H9 (cell line): ENCODE measurements at regions not wholly inside any gene's neighbourhood (a gene's known extent, or its start where the extent isn't known, plus 50 kb on each side); places are given as distances from the start of the nearest gene placed in this dataset.

ENCODE experiments used
- DNase-seq: peaks from one replicate; pipeline ENCODE4 v3.0.0-alpha.2; 2017
- H2AFZ ChIP-seq: one replicate; pipeline ENCODE4 v1.6.1; 2013; ENCODE audit warnings: mild to moderate bottlenecking, low read length, control low read depth, moderate library complexity
- H2AK5ac ChIP-seq: 2 replicates; pipeline ENCODE4 v1.6.1; 2013; ENCODE audit warnings: low read length, control low read depth, mixed read lengths; ENCODE audit not compliant: insufficient read length
- H2BK120ac ChIP-seq: one replicate; pipeline ENCODE4 v1.6.1; 2013; ENCODE audit warnings: low read depth, mild to moderate bottlenecking, low read length, control low read depth, inconsistent platforms; ENCODE audit not compliant: poor library complexity, severe bottlenecking
- H2BK12ac ChIP-seq: 2 replicates; pipeline ENCODE4 v1.6.1; 2013; ENCODE audit warnings: low read length, control low read depth, mixed read lengths, low read depth; ENCODE audit not compliant: insufficient read length
- H2BK15ac ChIP-seq: 2 replicates; pipeline ENCODE4 v1.6.1; 2013; ENCODE audit warnings: low read depth, low read length, control low read depth
- H2BK20ac ChIP-seq: one replicate; pipeline ENCODE4 v1.6.1; 2013; ENCODE audit warnings: low read depth, mild to moderate bottlenecking, low read length, control low read depth, inconsistent platforms; ENCODE audit not compliant: poor library complexity, severe bottlenecking
- H2BK5ac ChIP-seq: 2 replicates; pipeline ENCODE4 v1.6.1; 2013; ENCODE audit warnings: low read length, control low read depth, mixed read lengths; ENCODE audit not compliant: insufficient read length
- H3K14ac ChIP-seq: 2 replicates; pipeline ENCODE4 v1.6.1; 2013; ENCODE audit warnings: low read length, control low read depth; ENCODE audit not compliant: insufficient read depth
- H3K18ac ChIP-seq: 2 replicates; pipeline ENCODE4 v1.6.1; 2013; ENCODE audit warnings: low read depth, mild to moderate bottlenecking, mixed read lengths, low read length, control low read depth; ENCODE audit not compliant: insufficient read length
- H3K23ac ChIP-seq: 2 replicates; pipeline ENCODE4 v1.6.1; 2013; ENCODE audit warnings: low read length, control low read depth, mixed read lengths, low read depth; ENCODE audit not compliant: insufficient read length
- H3K23me2 ChIP-seq: 2 replicates; pipeline ENCODE4 v1.6.1; 2013; ENCODE audit warnings: low read depth, mild to moderate bottlenecking, mixed read lengths, low read length, control low read depth; ENCODE audit not compliant: insufficient read length, poor library complexity, severe bottlenecking
- H3K27ac ChIP-seq: 2 replicates; pipeline ENCODE4 v1.5.1; 2013; ENCODE audit warnings: low read length, control low read depth, mixed read lengths, low read depth; ENCODE audit not compliant: insufficient read length
- H3K27me3 ChIP-seq: 2 replicates; pipeline ENCODE4 v1.6.1; 2013; ENCODE audit warnings: low read length, control low read depth, inconsistent platforms; ENCODE audit not compliant: insufficient read depth
- H3K4ac ChIP-seq: 2 replicates; pipeline ENCODE4 v1.6.1; 2013; ENCODE audit warnings: low read depth, mild to moderate bottlenecking, control low read depth, inconsistent platforms, low read length, moderate library complexity
- H3K4me1 ChIP-seq: 2 replicates; pipeline ENCODE4 v1.6.1; 2013; ENCODE audit warnings: low read length, control low read depth, inconsistent platforms; ENCODE audit not compliant: insufficient read depth
- H3K4me2 ChIP-seq: 2 replicates; pipeline ENCODE4 v1.6.1; 2013; ENCODE audit warnings: low read length, control low read depth, mixed read lengths; ENCODE audit not compliant: insufficient read length, insufficient read depth
- H3K56ac ChIP-seq: 2 replicates; pipeline ENCODE4 v1.6.1; 2013; ENCODE audit warnings: low read depth, mild to moderate bottlenecking, mixed read lengths, low read length, control low read depth; ENCODE audit not compliant: insufficient read length
- H3K79me1 ChIP-seq: 2 replicates; pipeline ENCODE4 v1.6.1; 2013; ENCODE audit warnings: low read depth, mild to moderate bottlenecking, moderate library complexity, low read length, control low read depth, inconsistent platforms; ENCODE audit not compliant: insufficient read depth, poor library complexity, severe bottlenecking
- H3K79me2 ChIP-seq: 2 replicates; pipeline ENCODE4 v1.6.1; 2013; ENCODE audit warnings: low read length, control low read depth, inconsistent platforms; ENCODE audit not compliant: insufficient read depth
- H3K9ac ChIP-seq: 2 replicates; pipeline ENCODE4 v1.6.1; 2013; ENCODE audit warnings: low read length, control low read depth, mixed read lengths; ENCODE audit not compliant: insufficient read length; ENCODE audit errors: extremely low read depth
- H3K9me3 ChIP-seq: one replicate; pipeline ENCODE4 v1.6.1; 2013; ENCODE audit warnings: low read depth, low read length, inconsistent platforms; ENCODE audit not compliant: control insufficient read depth
- H3T11ph ChIP-seq: one replicate; pipeline ENCODE4 v1.6.1; 2013; ENCODE audit warnings: mild to moderate bottlenecking, low read length, control low read depth, inconsistent platforms
- H4K20me1 ChIP-seq: one replicate; pipeline ENCODE4 v1.6.1; 2013; ENCODE audit not compliant: control insufficient read depth, insufficient read length, insufficient read depth
- H4K5ac ChIP-seq: 2 replicates; pipeline ENCODE4 v1.6.1; 2013; ENCODE audit warnings: low read depth, mild to moderate bottlenecking, mixed read lengths, low read length, control low read depth; ENCODE audit not compliant: insufficient read length
- H4K8ac ChIP-seq: replicated peaks from 2 replicates; pipeline ENCODE4 v1.6.1; 2013; ENCODE audit warnings: low read length, control low read depth, mixed read lengths, low read depth; ENCODE audit not compliant: insufficient read length
- H4K91ac ChIP-seq: 2 replicates; pipeline ENCODE4 v1.6.1; 2013; ENCODE audit warnings: low read depth, mild to moderate bottlenecking, moderate library complexity, mixed read lengths, low read length, control low read depth; ENCODE audit not compliant: insufficient read length
- H3K27ac Mint-ChIP-seq, 3 experiments: 2 replicates in 2 of 3; 3 replicates in 1 of 3; pipeline ENCODE4 v1.8.0; 2020 to 2021; ENCODE audit warnings: mixed read lengths in 3 of 3, mild to moderate bottlenecking in 1 of 3, moderate library complexity in 1 of 3
- H3K27me3 Mint-ChIP-seq: 2 replicates; pipeline ENCODE4 v1.8.0; 2021; ENCODE audit warnings: low read depth, mild to moderate bottlenecking, moderate library complexity, mixed read lengths
- H3K36me3 Mint-ChIP-seq, 3 experiments: 2 replicates in 2 of 3; 3 replicates in 1 of 3; pipeline ENCODE4 v1.8.0; 2020 to 2021; ENCODE audit warnings: low read depth in 3 of 3, mixed read lengths in 3 of 3; ENCODE audit not compliant: insufficient read depth in 1 of 3
- H3K4me1 Mint-ChIP-seq, 2 experiments: 2 replicates each; pipeline ENCODE4 v1.8.0; 2020; ENCODE audit warnings: mixed read lengths in 2 of 2
- H3K4me3 Mint-ChIP-seq, 2 experiments: 2 replicates in 1 of 2; 3 replicates in 1 of 2; pipeline ENCODE4 v1.8.0; 2020 to 2021; ENCODE audit warnings: mild to moderate bottlenecking in 2 of 2, mixed read lengths in 2 of 2, moderate library complexity in 1 of 2
- H3K9me3 Mint-ChIP-seq, 2 experiments: 2 replicates in 1 of 2; 3 replicates in 1 of 2; pipeline ENCODE4 v1.8.0; 2020; ENCODE audit warnings: mild to moderate bottlenecking in 2 of 2, mixed read lengths in 2 of 2, moderate library complexity in 1 of 2
- CTCF ChIP-seq: fragments of 200-600 bp; sonication (generic); conservative IDR thresholded peaks from 3 replicates; pipeline ENCODE4 v1.8.0; 2021; ENCODE audit warnings: antibody characterized with exemption, mild to moderate bottlenecking

GRCh38 chrX:116282751-116283150 is 112.2 kb downstream of the AGTR2 start:
- H3K18ac ChIP-seq, result no peak overlapping the region
- Mint-ChIP-seq H3K4me3 (no peak overlapping the region), H3K9me3 (peaks cover 0 to 7% of the 10 kb centered on the region in 2 experiments; a peak in 3 of 5 replicates), H3K36me3 (peaks cover 0 to 3% (median 0%) of the 10 kb centered on the region in 3 experiments; a peak in 2 of 7 replicates), H3K27ac (no peak overlapping the region), H3K27me3 (no peaks in the 10 kb centered on the region), H3K4me1 (peaks cover 14 to 29% of the 10 kb centered on the region in 2 experiments)
- H4K20me1 ChIP-seq, result no peaks in the 10 kb centered on the region
- H3T11ph ChIP-seq, result no peak overlapping the region
- no peak overlapping the region for H4K91ac ChIP-seq
- no peaks in the 10 kb centered on the region for H3K4me1 ChIP-seq
- H3K56ac ChIP-seq, result no peak overlapping the region
- no peak overlapping the region for H2BK12ac ChIP-seq
- H2BK20ac ChIP-seq, result no peak overlapping the region
- no peak overlapping the region for H3K4me2 ChIP-seq
- H2BK120ac ChIP-seq, result no peak overlapping the region
- no peak for TF ChIP-seq CTCF
- no peaks in the 10 kb centered on the region for H3K9me3 ChIP-seq
- H4K5ac ChIP-seq, result no peak overlapping the region
- no peaks in the 10 kb centered on the region for H3K79me2 ChIP-seq
- no peak overlapping the region for H3K14ac ChIP-seq
- H3K9ac ChIP-seq, result no peak overlapping the region
- H3K4ac ChIP-seq, result no peak overlapping the region
- H4K8ac ChIP-seq, result no peak overlapping the region
- H3K27ac ChIP-seq, result no peak overlapping the region
- no peak overlapping the region for H2BK5ac ChIP-seq
- H3K23ac ChIP-seq, result no peak overlapping the region
- H2BK15ac ChIP-seq, result no peak overlapping the region
- H3K27me3 ChIP-seq, result no peaks in the 10 kb centered on the region
- no peak overlapping the region for H2AFZ ChIP-seq
- no peaks in the 10 kb centered on the region for H3K79me1 ChIP-seq
- no peak overlapping the region for H2AK5ac ChIP-seq
- DNase-seq, result no peak
- H3K23me2 ChIP-seq, result no peaks in the 10 kb centered on the region
